Pulmonary artery endothelial cell (primary cell): ENCODE measurements at regions not wholly inside any gene's neighbourhood (a gene's known extent, or its start where the extent isn't known, plus 50 kb on each side); places are given as distances from the start of the nearest gene placed in this dataset.

ENCODE experiments used
- DNase-seq: peaks from one replicate; pipeline ENCODE4 v3.0.0-alpha.2; 2011; ENCODE audit warnings: low read depth, low spot score

DNA sequence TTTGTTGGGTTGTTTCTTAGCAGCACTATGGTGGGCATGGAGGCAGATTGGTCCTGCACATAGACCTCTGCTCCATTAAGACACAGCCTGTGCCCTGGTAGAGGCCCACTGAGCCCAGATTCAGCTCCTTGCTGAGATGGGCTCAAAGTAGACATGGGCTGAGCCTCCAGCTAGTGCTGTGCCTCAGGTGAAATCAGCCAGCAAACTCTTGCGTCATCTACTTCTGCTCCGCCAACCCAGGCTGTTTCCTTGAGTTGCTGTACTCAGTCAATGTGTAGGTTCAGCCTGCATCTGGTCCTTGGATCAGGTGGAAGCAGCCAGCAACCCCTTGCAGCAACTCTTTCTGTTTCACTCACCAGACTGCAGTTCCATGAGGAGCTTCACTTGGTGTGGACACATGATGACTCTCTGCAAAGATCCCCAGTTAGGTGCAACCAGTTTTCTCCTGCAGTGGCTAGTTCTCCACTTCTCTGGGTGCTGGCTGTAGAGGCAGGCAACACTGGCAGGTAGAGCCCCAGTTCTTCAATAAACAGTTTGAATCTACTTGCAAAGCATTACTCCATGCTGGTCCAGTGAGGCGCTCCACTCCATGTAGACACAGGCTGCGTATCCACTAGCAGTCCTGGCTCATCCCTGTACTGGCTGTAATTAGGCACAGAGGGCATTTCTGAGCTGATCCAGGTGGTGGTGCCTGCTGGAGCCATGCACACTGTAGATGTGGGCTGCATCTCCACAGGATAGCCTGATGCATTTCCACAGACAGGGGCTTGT lies 199.0 kb upstream of the MAMLD1 start:
- no peak for DNase-seq

DNA sequence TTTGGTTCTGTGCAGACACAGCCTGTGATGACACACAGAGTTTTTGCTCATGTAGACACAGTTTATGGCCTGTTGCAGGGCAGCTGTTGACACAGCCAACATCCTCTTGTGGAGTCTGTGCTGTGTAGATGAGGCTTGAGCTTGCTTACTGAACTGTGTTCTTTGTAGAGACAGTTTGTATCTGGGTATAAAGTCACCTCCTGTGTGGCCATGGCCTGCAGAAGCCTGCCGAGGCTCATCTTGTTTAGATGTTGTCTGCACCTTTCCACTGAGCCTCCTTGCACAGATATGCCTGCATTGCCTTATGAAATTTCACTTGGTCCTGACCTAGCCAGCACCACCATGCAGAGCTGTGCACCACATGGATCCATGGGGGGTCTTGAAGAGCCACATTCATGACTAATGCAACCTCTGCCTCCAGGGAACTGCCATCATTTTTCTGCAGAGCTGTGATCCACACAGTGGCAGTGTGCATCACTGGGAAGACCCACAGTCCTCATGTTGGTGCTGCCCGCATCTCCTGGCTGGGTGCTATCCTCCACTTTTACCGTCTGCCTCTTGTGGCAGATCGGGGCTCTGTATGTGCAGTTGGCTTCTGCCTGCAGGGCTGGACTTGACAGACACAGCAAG lies 198.0 kb upstream of the MAMLD1 start:
- no peak for DNase-seq

DNA sequence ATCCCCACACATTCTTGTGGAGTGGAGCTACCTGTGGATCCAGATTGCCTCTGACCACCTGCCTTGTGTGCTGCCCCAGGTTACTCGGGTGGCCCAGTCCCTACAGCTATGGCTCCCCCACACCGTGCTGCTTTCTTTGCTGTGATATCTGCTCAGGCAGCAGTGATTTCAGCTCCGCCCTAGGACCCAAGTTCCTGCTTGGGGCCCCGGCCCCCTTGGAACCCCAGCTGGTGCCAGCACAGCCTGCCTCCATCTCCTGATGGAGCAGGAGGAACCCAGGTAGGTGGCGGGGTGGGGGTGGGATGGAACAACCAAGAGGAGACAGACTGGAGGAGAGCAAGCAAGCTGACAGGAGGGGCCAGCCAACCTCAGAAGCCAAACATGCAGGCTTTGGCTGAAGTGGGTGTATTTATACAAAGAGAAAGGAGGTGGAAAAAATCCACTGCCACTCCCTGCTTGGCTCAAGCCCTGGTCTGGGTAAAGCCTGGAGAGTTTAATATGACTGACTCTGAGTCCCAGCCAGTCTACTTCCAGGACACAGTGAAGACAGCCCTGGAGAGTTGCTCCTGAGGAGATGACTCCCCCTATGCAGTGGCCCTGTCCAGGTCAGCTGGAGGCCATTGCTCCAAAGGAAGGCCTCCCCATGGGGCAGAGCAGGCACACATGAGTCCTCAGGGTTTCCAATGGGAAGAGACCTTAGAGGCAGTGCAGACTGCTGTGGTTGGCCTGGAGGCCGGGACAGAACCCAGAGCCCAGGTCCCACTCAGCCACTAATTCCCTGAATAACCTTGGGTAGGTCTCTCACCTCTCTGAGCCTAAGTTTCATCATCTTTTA lies 197.1 kb upstream of the MAMLD1 start:
- DNase-seq, result no peak

DNA sequence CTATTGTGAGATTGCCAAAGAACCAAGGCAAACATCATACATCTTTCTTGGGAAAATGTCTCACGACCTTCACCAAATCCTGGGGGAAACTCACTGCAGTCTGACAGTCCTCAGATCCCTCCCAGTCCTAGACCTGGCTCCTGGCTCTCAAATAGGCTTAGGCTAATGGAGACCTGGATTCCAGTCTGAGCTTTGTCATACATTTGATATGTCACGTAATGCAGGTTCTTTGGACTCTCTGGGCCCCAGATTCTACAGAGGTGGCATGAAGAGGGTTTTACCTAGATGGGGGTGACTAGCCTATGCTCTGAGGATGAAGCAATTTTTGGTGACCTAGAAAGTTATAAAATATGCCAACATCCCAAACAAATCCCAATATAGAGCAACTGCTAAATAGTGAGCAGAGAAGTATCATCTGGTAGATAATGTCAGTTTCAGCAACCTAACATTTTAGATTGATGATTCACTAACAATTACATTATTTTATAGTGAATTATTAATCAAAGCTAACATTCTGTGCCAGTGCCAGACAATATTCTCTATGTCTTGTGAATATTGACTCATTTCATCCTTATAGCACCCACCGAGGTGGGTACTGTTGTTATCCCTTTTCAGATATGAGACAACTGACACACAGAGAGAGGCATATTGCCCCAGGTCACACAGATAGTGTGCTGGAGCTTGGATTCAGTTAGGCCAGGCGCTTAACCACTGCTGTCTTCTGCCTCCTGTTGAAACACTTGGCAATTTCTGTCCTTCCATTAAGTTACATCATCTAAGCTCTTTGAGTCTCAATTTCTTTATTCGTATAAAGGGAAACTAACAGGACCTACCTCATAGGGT lies 195.4 kb upstream of the MAMLD1 start:
- DNase-seq, result no peak

DNA sequence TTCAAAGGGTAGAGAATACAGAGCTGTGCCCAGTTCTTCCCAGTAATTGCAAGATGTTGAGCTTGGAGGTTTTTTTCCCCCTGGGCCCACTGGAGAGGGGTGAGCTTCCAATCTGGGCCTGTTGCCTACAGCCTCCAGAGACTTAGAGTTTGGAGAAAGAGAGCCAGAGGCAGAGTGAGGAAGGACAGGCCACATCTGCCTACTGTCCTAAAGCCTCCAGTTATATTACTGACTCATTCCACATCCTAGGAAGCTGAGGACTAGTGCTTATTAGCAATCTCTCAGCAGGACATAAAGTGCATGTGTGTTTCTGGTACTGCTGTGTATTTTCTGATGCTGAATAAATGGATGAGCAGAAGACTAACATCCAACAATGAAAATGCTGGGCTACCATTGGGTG lies 181.0 kb upstream of the MAMLD1 start:
- DNase-seq, result no peak

DNA sequence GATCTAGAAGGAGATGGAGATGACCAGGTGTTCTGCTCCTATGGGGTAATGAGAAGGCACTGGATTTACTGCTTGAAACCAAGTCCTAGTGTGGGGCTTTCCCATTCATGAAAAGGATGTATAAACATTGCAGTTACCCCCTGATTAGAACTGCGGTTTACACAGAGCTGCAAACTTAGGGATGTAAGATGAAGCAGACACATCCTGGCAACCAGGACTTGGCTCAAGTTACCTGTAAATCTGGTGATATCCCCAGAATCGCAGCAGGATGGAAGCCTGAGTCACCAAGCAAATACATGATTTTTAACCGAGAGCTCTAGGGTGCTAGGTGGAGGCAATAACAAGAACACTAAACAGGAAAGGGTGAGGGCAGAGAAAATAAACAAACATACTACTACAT lies 178.6 kb upstream of the MAMLD1 start:
- no peak for DNase-seq

DNA sequence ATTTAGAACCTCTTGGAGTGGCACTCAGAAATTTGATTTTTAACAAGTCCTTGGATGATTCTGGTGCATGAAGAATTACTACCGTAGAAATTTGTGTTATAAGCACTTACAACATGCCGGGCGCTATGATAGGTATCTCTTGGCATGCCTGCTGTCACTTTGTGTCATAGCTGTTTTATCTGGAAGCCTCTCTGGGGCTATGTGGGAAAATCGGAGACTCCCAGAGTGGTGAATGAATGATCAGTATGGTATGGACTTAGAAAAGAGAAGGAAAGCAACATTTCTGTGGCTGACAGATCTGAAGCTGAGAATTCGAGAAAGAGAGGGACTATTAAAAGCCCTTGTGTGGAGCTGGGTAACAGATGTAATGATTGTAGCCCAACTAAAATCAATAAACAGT lies 177.4 kb upstream of the MAMLD1 start:
- no peak for DNase-seq

DNA sequence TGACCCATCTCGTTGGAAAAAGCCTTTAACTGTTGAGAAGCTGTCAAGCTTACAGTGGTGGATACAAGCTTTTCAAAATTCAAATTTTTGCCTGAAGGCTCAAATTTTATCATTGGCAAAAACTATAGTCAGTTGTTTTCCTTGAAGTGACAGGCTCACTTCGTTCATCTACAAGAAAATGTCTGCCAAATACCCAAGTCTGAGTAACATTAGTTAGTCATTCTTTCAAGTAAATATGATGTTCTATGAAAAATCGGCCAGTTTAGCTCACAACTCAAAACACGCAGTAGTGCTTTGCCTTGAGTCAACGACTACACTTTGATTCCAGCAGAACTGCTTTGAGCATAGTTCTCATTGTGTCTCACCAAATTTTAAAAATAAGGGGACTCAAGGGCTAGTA lies 170.3 kb upstream of the MAMLD1 start:
- no peak for DNase-seq

DNA sequence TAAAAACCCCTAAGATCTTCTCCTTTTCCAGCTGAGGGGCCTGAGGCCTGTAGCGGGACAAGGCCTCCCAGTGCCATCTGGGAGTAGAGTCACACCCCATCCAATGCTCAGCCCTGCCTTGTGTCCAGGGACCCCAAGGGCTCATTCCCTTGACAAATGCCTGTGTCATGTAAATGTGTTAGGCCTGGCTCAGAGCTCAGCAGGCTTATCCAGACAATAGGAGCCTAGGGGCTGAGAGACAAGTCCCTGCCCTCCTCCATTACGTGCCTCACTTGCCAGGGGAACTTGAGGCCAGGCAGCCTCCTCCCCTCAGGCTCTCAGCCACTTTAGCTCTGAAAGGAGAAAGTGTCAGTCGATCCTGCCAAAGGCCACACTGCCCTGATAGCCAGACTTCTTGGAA lies 166.8 kb upstream of the MAMLD1 start:
- DNase-seq, result no peak

DNA sequence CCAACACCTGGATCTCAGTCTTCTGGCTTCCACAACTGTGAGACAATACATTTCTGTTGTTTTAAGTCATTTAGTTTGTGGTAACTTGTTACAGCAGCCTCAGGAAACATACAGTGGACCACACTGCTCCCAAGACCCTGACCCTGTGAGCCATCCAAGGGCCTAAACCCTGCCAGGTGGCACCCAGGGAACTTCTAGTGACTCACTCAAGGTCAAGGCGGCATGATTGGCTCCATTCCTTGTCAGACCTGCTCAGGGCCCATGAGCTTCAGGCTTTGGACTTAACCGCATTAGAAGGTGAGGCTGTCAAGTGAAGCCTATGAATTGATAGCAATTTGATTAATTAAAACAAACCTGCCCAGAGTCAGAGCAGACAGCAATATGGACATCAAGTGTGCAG lies 165.7 kb upstream of the MAMLD1 start:
- DNase-seq, result no peak

DNA sequence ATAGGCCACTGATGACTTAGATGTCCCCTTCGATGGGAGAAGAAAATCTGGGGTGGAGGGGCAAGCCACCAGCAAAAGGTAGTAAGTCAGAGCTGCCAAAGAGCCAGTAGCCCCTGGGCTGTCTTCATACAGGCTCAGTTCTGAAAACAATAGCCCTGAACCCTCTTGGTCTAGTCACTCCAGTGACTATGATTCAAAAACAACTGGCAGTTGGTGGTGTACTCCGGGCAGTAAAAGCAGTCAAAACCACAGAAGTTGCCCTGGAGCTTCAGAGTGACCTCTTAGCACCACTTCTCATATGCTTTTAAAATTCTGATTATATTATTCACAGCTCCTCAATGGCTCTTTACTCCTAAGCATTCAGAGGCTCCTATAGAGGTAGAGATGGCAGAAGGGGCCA lies 164.3 kb upstream of the MAMLD1 start:
- no peak for DNase-seq

DNA sequence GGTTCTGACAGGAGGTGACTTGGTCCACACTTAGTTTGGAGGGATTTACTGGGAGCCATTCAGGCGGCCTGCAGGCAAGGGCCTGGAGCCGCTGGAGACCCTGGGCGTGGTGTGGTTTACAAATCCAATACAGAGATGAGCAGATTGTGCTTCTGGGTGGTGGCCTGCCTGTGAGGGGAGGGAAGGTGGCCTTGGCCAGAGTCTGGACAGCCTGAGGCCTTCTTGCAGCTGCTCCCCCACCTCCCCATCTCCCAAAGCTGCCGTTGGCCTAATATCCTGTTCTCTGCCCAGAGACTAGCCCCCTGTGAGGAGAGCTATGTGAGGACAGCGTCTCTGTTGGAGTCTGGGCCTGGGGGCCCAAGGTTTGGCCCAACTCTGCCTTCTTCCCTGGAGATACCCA lies 163.9 kb upstream of the MAMLD1 start:
- DNase-seq, result no peak

DNA sequence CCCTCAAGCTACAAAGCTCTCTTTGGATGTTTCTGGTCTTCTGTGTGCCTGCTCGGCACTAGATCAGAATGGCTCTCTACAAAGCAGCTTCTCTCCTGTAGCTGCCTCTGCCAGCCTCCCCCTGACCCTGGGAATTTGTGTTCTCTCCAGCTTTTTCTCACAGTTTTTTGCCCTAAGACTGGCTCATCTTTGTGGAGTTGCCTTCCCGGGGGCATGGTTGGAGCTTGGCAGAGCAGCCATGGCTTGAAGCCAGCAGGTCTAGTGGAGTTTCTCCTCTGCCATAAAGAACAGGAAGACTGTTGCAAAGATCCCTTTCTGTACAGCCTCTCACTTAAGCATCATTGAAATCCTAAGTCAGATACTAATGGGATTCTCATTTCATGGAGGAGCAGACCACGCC lies 163.3 kb upstream of the MAMLD1 start:
- no peak for DNase-seq

DNA sequence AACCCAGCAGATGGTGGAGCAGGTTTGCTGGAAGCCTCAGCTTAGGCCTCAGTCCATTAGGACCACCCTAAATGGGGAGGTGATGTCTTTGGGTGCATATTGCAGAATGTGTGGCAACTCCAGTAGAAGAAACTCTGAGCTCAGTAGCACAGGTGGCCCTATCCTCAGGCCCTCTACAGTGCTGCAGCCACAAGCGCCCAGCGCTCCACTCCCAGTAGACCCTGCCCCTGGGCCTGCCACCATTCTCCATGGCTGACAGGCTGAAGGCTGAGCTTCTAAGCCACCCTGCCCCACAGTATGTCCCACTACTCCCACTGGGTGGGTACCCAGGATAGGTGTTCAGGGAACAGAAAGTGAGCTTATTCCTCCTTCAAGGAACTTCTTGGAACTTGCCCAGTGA lies 162.8 kb upstream of the MAMLD1 start:
- DNase-seq, result no peak

DNA sequence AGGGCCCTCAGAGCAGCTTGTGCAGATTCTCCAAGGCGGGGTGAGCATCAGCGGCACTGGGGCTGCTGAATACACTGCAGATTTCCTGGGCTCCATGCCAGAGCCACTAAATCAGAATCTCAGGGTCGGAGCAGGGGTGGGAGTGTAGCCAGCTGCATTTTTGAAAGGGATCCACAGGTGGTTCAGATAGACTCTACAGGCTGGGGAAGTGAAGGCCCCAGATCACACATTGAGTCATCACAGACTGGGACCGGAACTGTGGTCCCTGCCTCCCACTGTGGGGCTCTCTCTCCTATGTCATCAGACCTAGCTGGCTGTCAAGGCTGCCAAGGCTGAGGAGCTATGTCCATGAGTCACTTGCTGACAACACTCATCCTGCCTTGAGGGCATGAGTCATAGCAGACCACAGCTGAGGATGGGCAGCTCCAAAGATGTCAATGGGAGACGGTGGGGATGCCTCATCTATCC lies 162.3 kb upstream of the MAMLD1 start:
- DNase-seq, result peak; percentile 56

DNA sequence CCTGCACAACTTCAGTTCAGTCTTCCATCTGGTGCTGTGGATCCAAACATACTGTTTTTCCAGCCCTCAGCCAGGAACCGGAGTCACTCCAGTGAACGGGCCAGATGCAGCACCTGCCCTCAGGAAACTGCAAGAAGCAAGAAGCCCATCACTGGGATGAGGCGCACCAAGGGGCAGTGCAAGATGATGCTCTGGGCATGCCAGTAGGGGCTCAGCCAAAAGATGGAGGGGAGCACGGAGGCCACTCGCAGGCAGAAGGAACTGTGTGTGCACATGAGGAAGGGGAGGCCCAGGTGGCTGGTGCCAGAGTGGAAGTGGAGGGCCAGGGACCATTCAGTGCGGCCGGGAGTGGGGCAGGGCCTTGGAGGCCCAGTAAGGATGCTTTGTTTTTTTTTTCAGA lies 161.7 kb upstream of the MAMLD1 start:
- DNase-seq, result no peak

DNA sequence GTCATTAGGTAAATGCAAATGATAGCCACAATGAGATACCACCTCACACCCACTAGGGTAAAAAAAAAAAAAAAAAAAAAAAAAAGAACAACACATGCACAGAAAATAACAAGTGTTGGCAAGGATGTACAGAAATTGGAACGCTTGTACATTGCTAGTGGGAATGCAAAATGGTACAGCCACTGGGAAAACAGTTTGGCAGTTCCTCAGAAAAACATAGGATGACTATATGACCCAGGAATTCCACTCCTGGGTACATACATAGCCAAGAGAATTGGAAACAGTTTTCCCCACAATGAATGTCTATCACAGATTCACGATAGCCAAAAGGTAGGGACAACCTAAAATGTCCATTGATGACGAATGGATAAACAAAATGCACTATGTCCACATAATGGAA lies 161.3 kb upstream of the MAMLD1 start:
- DNase-seq, result no peak

DNA sequence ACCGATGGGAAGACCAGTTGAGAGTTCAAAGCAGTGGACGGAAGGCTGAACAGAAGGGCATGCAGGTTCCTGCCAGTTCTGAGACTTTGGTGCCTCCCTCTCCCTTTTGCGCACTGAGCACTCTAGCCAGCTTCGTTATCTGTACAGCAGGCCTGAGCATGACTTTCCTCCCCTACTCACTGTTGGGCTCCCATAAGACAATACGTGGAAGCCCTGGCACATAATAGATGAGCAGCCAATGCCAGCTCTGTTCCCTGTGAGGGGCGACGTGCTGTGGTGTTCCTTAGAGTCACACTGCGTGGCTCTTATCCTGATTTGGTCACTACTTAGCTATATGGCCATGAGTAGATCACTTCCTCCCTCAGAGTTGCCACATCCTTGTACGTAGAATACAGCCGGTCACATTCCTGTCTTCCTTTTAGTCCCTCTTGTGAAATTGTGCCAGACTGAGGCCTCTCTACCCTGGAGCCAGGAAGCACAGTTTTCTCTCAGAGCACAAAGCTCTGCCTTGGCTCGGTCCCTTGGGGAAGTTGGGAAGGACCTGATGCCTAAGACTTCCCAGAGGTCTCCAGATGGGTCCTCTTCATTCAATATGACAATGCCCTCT lies 160.4 kb upstream of the MAMLD1 start:
- no peak for DNase-seq

DNA sequence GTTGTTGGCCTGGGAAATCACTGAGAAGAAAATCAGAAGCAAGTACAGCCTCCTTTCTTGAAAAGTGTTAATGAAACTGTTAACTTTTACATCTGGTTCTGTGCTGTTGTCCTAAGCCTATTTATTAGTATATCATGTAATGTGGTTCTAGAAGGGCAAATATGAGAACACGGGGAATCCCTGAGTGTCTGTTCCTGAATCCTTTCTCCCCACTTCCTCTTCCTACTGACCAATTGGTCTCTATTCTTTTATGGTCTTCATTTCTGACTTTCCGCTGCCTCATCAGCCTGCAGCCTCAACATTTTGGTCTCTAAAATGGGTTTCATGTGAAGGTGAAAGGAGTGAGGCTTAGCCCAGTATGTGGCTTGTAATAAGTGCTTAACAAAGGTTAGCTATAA lies 159.9 kb upstream of the MAMLD1 start:
- no peak for DNase-seq

DNA sequence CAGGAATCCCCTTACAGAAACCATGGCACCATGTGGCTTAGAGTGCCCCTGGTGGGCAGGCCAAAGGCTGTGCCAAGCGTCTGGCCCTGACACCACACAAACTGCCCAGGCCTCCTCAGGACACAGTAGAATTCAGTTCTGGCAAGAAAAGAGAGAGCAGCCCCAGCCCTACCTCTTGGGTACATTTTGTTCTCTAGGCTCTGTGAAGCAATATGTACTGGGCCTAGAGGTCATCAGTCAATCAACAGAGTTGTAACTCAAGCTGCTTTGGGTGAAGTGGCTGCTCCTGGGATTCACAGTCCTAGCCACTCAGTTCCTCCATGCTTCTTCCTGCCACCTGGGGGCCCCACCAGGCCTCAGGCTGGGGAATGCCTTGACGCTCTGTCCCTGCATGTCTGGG lies 158.1 kb upstream of the MAMLD1 start:
- no peak for DNase-seq

DNA sequence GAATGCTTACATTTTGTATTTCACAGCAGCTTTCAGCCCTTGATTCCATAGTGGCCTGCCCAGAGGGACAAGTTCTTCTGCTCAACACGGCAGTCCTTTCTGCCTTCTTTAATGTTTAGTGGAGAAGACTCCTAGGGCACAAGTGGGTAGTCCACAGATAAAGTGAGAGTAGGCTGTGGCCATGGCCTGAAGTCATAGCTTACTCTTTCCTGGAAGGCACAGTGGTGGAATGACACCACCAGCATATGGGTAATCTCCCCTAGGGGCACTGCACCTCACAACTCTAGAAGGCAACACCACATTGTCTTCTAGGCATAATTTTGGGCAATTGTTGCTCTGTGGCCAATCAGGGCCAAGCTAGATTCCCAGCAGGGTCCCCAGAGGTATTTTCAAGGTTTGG lies 155.4 kb upstream of the MAMLD1 start:
- no peak for DNase-seq
